Tibial nerve (tissue), 4 donors: ENCODE measurements at regions not wholly inside any gene's neighbourhood (a gene's known extent, or its start where the extent isn't known, plus 50 kb on each side); places are given as distances from the start of the nearest gene placed in this dataset.

Experiments used
- DNase-seq, 2 donors: peaks; one replicate each; pipeline ENCODE4 v3.0.0-alpha.2; 2019; ENCODE audit warnings: low spot score in 2 of 2
- H3K27ac ChIP-seq, 4 donors: fragments of 200-600 bp; sonication (generic) in 3 of 4; one replicate each; pipeline ENCODE4 v1.5.1; 2017 to 2019; ENCODE audit warnings: mild to moderate bottlenecking in 1 of 4
- H3K27me3 ChIP-seq, 2 donors: fragments of 200-600 bp; sonication (generic) in 1 of 2; one replicate each; pipeline versions ENCODE4 v1.5.1 to v1.6.0; 2017 to 2019
- H3K36me3 ChIP-seq, 3 donors: fragments of 200-600 bp; sonication (generic); one replicate each; pipeline ENCODE4 v1.5.1; 2018 to 2019
- H3K4me1 ChIP-seq, 4 donors: fragments of 200-600 bp; sonication (generic) in 3 of 4; one replicate each; pipeline ENCODE4 v1.5.1; 2017 to 2019
- H3K4me3 ChIP-seq, 4 donors: fragments of 200-600 bp; sonication (generic) in 3 of 4; one replicate each; pipeline ENCODE4 v1.5.1; 2017 to 2019; ENCODE audit warnings: mild to moderate bottlenecking in 1 of 4, moderate library complexity in 1 of 4
- H3K9me3 ChIP-seq, 4 donors: fragments of 200-600 bp; sonication (generic) in 3 of 4; one replicate each; pipeline ENCODE4 v1.5.1; 2017 to 2019
- CTCF ChIP-seq, 5 experiments: fragments of 200-600 bp in 3 of 5; fragments of 450-650 bp in 2 of 5; sonication (generic) in 3 of 5; IDR thresholded peaks; one replicate each; pipeline ENCODE4 v1.5.1; 2016 to 2019; ENCODE audit warnings: antibody characterized with exemption in 5 of 5, mild to moderate bottlenecking in 3 of 5, moderate library complexity in 2 of 5
- EP300 ChIP-seq, 2 donors: sonication (generic); formaldehyde crosslinking; IDR thresholded peaks; one replicate each; pipeline ENCODE4 v1.6.1; 2017; ENCODE audit warnings: antibody characterized with exemption in 2 of 2, mild to moderate bottlenecking in 1 of 2
- POLR2A ChIP-seq, 2 donors: fragments of 450-650 bp; IDR thresholded peaks; one replicate each; pipeline ENCODE4 v1.6.1; 2017; ENCODE audit warnings: antibody characterized with exemption in 2 of 2, mild to moderate bottlenecking in 2 of 2, moderate library complexity in 2 of 2
- WGBS, 2 donors: methylation state at CpG; one replicate each; pipeline ENCODE4 v1.1.5; 2018; 5-methylcytosine and 5-hydroxymethylcytosine counted together

DNA sequence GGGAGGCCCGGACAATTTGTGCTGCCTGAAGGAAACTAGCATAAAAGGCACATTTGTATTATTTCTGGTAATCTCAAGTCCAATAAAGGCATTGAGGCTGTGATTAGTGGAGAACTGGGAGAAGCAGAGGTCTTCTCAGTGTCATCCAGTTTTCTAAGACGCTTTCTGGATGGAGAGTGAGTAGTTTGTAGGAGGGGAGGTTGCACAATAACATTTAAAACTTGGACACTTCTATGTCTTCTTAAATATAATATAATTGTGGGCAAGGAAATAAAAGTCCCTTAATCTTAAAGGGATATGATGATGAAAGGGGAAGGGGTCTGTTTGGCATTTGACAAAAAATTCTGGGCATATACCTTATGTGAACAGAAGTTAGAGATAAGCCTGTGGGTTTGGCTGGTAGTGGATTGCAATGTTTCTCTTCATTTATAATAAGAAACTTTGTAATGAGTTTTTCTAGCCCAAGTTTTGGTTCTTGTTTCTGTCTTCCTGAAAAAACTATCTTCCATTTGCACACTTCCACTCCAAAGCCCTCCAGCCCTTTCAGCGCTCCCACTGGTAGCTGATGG is 291.6 kb upstream of the TGFBR2 start:
- no peak for TF ChIP-seq CTCF (IDR thresholded peaks at IDR 0.05)
- no peak for TF ChIP-seq EP300 (IDR thresholded peaks at IDR 0.05)
- no peak for TF ChIP-seq POLR2A (IDR thresholded peaks at IDR 0.05)
- Histone ChIP-seq H3K9me3 (peaks cover 0 to 8% (median 0%) of the 10 kb centered on the region in 4 donors), H3K27ac (peak overlapping the region in 2 of 4 donors; percentile 50 to 55)

GRCh38 chr3:30315447-30315846 is 291.0 kb upstream of the TGFBR2 start:
- Histone ChIP-seq H3K4me3 (no peak overlapping the region), H3K36me3 (no peaks in the 10 kb centered on the region), H3K9me3 (peaks cover 0 to 8% (median 0%) of the 10 kb centered on the region in 4 donors), H3K27ac (peak overlapping the region in 2 of 4 donors; percentile 50 to 55), H3K27me3 (no peaks in the 10 kb centered on the region), H3K4me1 (peaks cover 0 to 20% (median 5%) of the 10 kb centered on the region in 4 donors)
- WGBS, 2 donors: 51% methylated on average over 3 of the region's 3 CpGs
- TF ChIP-seq CTCF (IDR thresholded peaks at IDR 0.05) (no peak), POLR2A (IDR thresholded peaks at IDR 0.05) (no peak), EP300 (IDR thresholded peaks at IDR 0.05) (no peak)
- DNase-seq: no peak

More for the DNA sequence above, 291.6 kb upstream of the TGFBR2 start:
- no peak for DNase-seq
- Histone ChIP-seq H3K4me3 (no peak overlapping the region), H3K27me3 (no peaks in the 10 kb centered on the region), H3K4me1 (peaks cover 0 to 20% (median 5%) of the 10 kb centered on the region in 4 donors), H3K36me3 (no peaks in the 10 kb centered on the region)
- WGBS, 2 donors: 53 to 55% methylated on average over 3 of the region's 3 CpGs

DNA sequence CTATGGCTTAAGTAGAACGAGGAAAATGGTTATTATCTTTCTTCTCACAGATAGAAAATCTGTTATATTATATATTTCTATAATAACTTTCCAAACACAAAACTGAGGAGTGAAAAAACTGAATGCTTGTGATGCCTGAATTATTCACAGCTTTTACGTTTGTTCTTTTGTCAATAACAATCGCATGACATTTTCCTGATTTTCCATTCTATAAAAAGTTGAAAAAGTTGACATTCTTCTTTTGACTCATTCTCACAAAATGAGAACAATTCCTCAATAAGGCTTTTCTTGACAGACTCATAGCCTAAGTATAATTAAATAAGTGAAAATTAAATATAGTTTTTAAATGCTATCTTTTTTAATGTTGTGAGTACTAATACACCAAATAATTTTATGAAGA is 288.8 kb upstream of the TGFBR2 start:
- 63 to 65% methylated on average over 3 of the region's 3 CpGs for WGBS, 2 donors
- H3K27ac ChIP-seq: no peak overlapping the region
- no peak for TF ChIP-seq EP300 (IDR thresholded peaks at IDR 0.05)
- no peak for TF ChIP-seq CTCF (IDR thresholded peaks at IDR 0.05)
- no peak for TF ChIP-seq POLR2A (IDR thresholded peaks at IDR 0.05)

DNA sequence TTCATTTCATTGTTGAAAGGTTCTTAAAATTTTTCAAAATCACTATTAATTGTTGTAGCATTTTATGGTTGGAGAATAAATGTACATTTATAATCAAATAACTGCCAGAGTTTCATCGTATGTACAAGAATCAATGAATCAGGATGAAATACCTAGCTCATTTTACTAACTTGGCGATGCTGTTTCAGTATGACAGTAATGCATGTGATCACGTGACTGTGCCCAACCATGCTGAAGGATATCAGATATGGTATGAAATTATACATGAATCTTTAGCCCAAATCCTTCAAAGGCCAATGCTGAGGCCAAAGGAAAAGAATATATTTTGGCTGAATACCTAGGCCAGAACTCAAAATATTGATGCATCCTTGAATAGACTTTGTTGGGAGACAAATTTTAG is 288.3 kb upstream of the TGFBR2 start:
- no peak overlapping the region for H3K4me3 ChIP-seq
- peaks cover 0 to 11% (median 1%) of the 10 kb centered on the region in 4 donors for H3K9me3 ChIP-seq
- H3K4me1 ChIP-seq: peaks cover 0 to 20% (median 5%) of the 10 kb centered on the region in 4 donors
- 84 to 85% methylated on average over 3 of the region's 3 CpGs for WGBS, 2 donors
- no peak for DNase-seq
- TF ChIP-seq EP300 (IDR thresholded peaks at IDR 0.05) (no peak), CTCF (IDR thresholded peaks at IDR 0.05) (no peak), POLR2A (IDR thresholded peaks at IDR 0.05) (no peak)
- H3K36me3 ChIP-seq: no peaks in the 10 kb centered on the region
- no peaks in the 10 kb centered on the region for H3K27me3 ChIP-seq
- no peak overlapping the region for H3K27ac ChIP-seq

More for the DNA sequence above, 288.8 kb upstream of the TGFBR2 start:
- Histone ChIP-seq H3K9me3 (peaks cover 0 to 11% (median 0%) of the 10 kb centered on the region in 4 donors), H3K27me3 (no peaks in the 10 kb centered on the region), H3K36me3 (no peaks in the 10 kb centered on the region), H3K4me1 (peaks cover 0 to 20% (median 5%) of the 10 kb centered on the region in 4 donors), H3K4me3 (no peak overlapping the region)
- DNase-seq: no peak

DNA sequence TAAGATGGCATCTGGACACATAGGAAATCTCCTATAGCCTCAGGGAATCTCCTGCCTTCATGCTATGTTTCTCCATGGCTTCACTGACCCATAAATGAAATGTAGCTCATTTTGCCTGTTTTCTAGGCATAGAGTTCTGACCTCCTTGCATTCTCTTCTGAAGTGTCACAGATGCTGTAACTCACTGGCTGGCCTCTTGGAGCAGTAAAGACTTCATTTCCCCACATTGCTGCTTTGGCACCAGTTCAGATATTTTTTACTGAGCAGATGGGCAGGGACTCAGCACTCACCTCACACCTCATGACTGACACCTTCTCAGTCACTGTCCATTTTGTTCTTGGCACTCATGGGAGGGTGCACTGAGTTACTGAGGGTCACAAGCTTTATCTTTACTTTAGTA is 286.7 kb upstream of the TGFBR2 start:
- no peak for TF ChIP-seq EP300 (IDR thresholded peaks at IDR 0.05)
- no peak for TF ChIP-seq POLR2A (IDR thresholded peaks at IDR 0.05)
- peak; percentile 10 to 52 (median 38) for TF ChIP-seq CTCF (IDR thresholded peaks at IDR 0.05)
- Histone ChIP-seq H3K36me3 (no peaks in the 10 kb centered on the region), H3K9me3 (peaks cover 0 to 11% (median 1%) of the 10 kb centered on the region in 4 donors), H3K4me1 (peaks cover 0 to 12% (median 1%) of the 10 kb centered on the region in 4 donors), H3K27me3 (no peaks in the 10 kb centered on the region), H3K4me3 (no peak overlapping the region), H3K27ac (no peak overlapping the region)
- no peak for DNase-seq
